Hepatocyte (in vitro differentiated cells): ENCODE measurements at regions not wholly inside any gene's neighbourhood (a gene's known extent, or its start where the extent isn't known, plus 50 kb on each side); places are given as distances from the start of the nearest gene placed in this dataset.

Experiments
- DNase-seq: peaks from one replicate; pipeline ENCODE4 v3.0.0-alpha.2; 2016; ENCODE audit warnings: low spot score
- H2AFZ ChIP-seq: fragments of 200-600 bp; sonication (generic); 2 replicates; pipeline ENCODE4 v1.6.0; 2016; ENCODE audit warnings: antibody characterized with exemption, mild to moderate bottlenecking
- H3K27ac ChIP-seq: fragments of 200-600 bp; sonication (generic); 2 replicates; pipeline ENCODE4 v1.5.1; 2016; ENCODE audit warnings: mild to moderate bottlenecking
- H3K27me3 ChIP-seq: fragments of 200-600 bp; sonication (generic); 2 replicates; pipeline ENCODE4 v1.6.1; 2016
- H3K36me3 ChIP-seq: fragments of 200-600 bp; sonication (generic); replicated peaks from 2 replicates; pipeline ENCODE4 v1.5.1; 2016; ENCODE audit warnings: low read depth; ENCODE audit not compliant: insufficient read depth
- H3K4me1 ChIP-seq: fragments of 200-600 bp; sonication (generic); 2 replicates; pipeline ENCODE4 v1.5.1; 2016; ENCODE audit warnings: mild to moderate bottlenecking, moderate library complexity; ENCODE audit not compliant: insufficient read depth
- H3K4me2 ChIP-seq: fragments of 200-600 bp; sonication (generic); 2 replicates; pipeline ENCODE4 v1.6.0; 2016
- H3K4me3 ChIP-seq: fragments of 200-600 bp; sonication (generic); 2 replicates; pipeline ENCODE4 v1.5.1; 2016; ENCODE audit warnings: mild to moderate bottlenecking
- H3K79me2 ChIP-seq: fragments of 200-600 bp; sonication (generic); 2 replicates; pipeline ENCODE4 v1.6.0; 2017; ENCODE audit warnings: mild to moderate bottlenecking
- H3K9me2 ChIP-seq: fragments of 200-600 bp; sonication (generic); replicated peaks from 2 replicates; pipeline ENCODE4 v1.6.0; 2017; ENCODE audit warnings: mild to moderate bottlenecking; ENCODE audit not compliant: insufficient read depth
- H3K9me3 ChIP-seq: fragments of 200-600 bp; sonication (generic); 2 replicates; pipeline ENCODE4 v1.5.1; 2016; ENCODE audit warnings: low read depth, mild to moderate bottlenecking
- H4K20me1 ChIP-seq: fragments of 200-600 bp; sonication (generic); 2 replicates; pipeline ENCODE4 v1.6.0; 2016; ENCODE audit warnings: mild to moderate bottlenecking; ENCODE audit not compliant: insufficient read depth, poor library complexity, severe bottlenecking
- CTCF ChIP-seq: fragments of 200-600 bp; sonication (generic); IDR thresholded peaks from 2 replicates; pipeline ENCODE4 v1.5.1; 2016; ENCODE audit warnings: antibody characterized with exemption, mild to moderate bottlenecking; ENCODE audit not compliant: poor library complexity
- EZH2 ChIP-seq: fragments of 200-600 bp; sonication (generic); IDR thresholded peaks from 2 replicates; pipeline ENCODE4 v1.6.1; 2016; ENCODE audit warnings: antibody characterized with exemption, mild to moderate bottlenecking, borderline replicate concordance
- EZH2phosphoT487 ChIP-seq: fragments of 200-600 bp; sonication (generic); IDR thresholded peaks from one replicate; pipeline ENCODE4 v1.6.1; 2018; ENCODE audit warnings: antibody characterized with exemption, mild to moderate bottlenecking, low read depth, moderate library complexity; ENCODE audit not compliant: unreplicated experiment, severe bottlenecking
- WGBS: methylation state at CpG from one replicate; pipeline ENCODE4 v1.1.6; 2016; ENCODE audit warnings: low lambda C conversion rate; ENCODE audit errors: missing lambda C conversion rate; 5-methylcytosine and 5-hydroxymethylcytosine counted together

DNA sequence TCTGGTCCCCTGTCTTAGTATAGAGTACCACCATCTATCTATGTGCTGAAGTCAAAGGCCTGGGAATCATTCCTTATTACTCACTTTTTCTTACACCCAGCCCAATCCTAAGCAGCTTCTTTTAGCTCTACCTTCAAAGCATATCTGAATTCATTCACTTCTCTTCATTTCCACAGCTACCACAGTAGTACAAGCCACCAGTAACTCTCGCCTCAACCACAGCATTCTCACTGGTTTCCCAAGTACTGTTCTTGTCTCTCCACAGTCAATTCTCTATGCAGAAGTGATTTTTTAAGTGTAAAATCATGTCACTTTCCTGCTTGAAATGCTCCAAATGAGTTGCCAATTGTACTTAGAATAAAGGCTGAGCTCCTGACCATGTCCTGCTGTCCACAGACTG, 401.7 kb downstream of the OXSM start:
- TF ChIP-seq EZH2 (no peak), CTCF (no peak), EZH2phosphoT487 (no peak)
- Histone ChIP-seq H3K4me2 (no peak overlapping the region), H3K9me3 (no peaks in the 10 kb centered on the region), H3K4me3 (no peak overlapping the region), H3K36me3 (no peaks in the 10 kb centered on the region), H3K79me2 (no peaks in the 10 kb centered on the region), H3K9me2 (no peaks in the 10 kb centered on the region), H3K27ac (no peak overlapping the region), H2AFZ (no peak overlapping the region), H3K27me3 (no peaks in the 10 kb centered on the region), H3K4me1 (no peaks in the 10 kb centered on the region), H4K20me1 (no peaks in the 10 kb centered on the region)
- no peak for DNase-seq
- 97% methylated on average over 1 of the region's 1 CpG for WGBS

GRCh38 chr3:26193558-26193957, 403.7 kb downstream of the OXSM start:
- Histone ChIP-seq H3K9me2 (no peaks in the 10 kb centered on the region), H3K4me3 (no peak overlapping the region), H2AFZ (no peak overlapping the region), H3K79me2 (no peaks in the 10 kb centered on the region), H3K27ac (no peak overlapping the region), H4K20me1 (no peaks in the 10 kb centered on the region), H3K9me3 (no peaks in the 10 kb centered on the region), H3K4me1 (no peaks in the 10 kb centered on the region), H3K4me2 (no peak overlapping the region), H3K27me3 (no peaks in the 10 kb centered on the region), H3K36me3 (no peaks in the 10 kb centered on the region)
- 57% methylated on average over 3 of the region's 3 CpGs for WGBS
- TF ChIP-seq CTCF = no peak
- TF ChIP-seq EZH2phosphoT487 = no peak
- TF ChIP-seq EZH2 = no peak
- no peak for DNase-seq

GRCh38 chr3:26196781-26197180, 406.9 kb downstream of the OXSM start:
- no peak for DNase-seq
- Histone ChIP-seq H2AFZ (no peak overlapping the region), H3K4me1 (no peaks in the 10 kb centered on the region), H3K27me3 (no peaks in the 10 kb centered on the region), H4K20me1 (no peaks in the 10 kb centered on the region), H3K36me3 (no peaks in the 10 kb centered on the region), H3K9me2 (no peaks in the 10 kb centered on the region), H3K9me3 (no peaks in the 10 kb centered on the region), H3K4me3 (no peak overlapping the region), H3K79me2 (no peaks in the 10 kb centered on the region), H3K4me2 (no peak overlapping the region), H3K27ac (no peak overlapping the region)
- TF ChIP-seq EZH2phosphoT487 = no peak
- no peak for TF ChIP-seq CTCF
- no peak for TF ChIP-seq EZH2

DNA sequence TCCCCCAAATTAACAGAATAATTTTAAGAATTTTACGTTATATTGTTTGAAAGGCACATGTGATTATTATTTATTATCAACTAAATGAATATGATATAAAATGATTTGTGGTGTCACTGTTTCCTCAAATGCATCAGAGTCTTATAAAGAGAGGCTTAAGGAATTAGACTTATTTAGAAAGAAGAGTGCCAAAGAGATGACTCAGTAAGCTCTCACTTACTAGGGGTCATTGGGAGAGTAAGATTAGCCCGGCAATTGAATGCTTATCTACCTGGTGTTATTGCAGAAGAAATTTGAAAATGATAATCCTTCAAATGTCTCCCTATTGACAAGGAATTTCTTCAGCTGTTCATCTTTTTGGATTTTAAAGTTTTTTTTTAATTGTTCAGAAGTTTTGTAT, 408.7 kb downstream of the OXSM start:
- Histone ChIP-seq H4K20me1 (no peaks in the 10 kb centered on the region), H3K79me2 (no peaks in the 10 kb centered on the region), H3K4me3 (no peak overlapping the region), H3K4me2 (no peak overlapping the region), H3K9me3 (no peaks in the 10 kb centered on the region), H2AFZ (no peak overlapping the region), H3K9me2 (no peaks in the 10 kb centered on the region), H3K36me3 (no peaks in the 10 kb centered on the region), H3K27ac (no peak overlapping the region), H3K27me3 (no peaks in the 10 kb centered on the region), H3K4me1 (no peaks in the 10 kb centered on the region)
- no peak for DNase-seq
- no peak for TF ChIP-seq EZH2phosphoT487
- TF ChIP-seq CTCF = no peak
- TF ChIP-seq EZH2 = no peak
- 43% methylated on average over 2 of the region's 2 CpGs for WGBS
